ENCODE measurements at regions not wholly inside any gene's neighbourhood (a gene's known extent, or its start where the extent isn't known, plus 50 kb on each side); places are given as distances from the start of the nearest gene placed in this dataset.

DNA sequence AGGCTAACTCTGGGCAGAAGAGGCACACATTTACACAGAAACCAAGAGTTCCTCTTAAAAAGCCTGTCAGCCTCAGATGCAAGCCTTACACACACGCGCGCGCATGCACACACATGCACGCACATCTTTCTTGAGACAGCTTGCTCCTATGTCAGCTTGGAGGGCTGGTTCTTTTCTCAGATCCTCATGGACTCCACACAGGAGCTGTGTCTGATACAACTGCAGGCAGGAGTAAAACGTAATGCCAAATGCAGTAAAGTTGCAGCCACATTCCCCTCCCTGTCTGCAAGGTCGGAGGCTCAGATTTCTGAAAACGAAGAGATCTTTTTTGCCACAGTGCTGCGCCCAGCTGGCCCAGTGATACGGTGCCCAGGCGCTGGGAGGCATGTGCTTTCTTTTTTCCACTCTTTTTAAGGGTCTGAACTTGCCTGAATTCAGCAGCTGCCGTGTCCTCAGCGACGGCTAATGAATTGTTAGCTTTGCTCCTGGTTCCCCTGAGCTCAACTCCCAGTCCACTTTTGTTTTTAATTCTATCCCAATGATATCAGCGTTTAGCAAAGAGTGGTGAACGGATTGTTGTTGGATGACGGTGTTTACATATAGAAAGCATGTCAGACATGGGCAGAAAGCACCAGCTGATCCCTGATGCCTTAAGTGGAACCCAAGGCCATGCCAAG is 72.9 kb upstream of the FOXN3 start:
- Histone ChIP-seq H3K9me3 (ENCODE audit: insufficient read depth, low read length) (no peaks in the 10 kb centered on the region), H3K4me1 (ENCODE audit: low read length) (peaks cover 12% of the 10 kb centered on the region), H3K27ac (ENCODE audit: low read length) (no peak overlapping the region), H3K36me3 (replicated peaks; ENCODE audit: low read depth, low read length) (no peaks in the 10 kb centered on the region), H3K4me2 (ENCODE audit: low read length) (no peak overlapping the region), H4K20me1 (ENCODE audit: insufficient read depth, low read length) (no peaks in the 10 kb centered on the region), H3K9ac (ENCODE audit: low read length) (no peak overlapping the region), H3K27me3 (ENCODE audit: low read depth, low read length) (peaks cover 20% of the 10 kb centered on the region), H2AFZ (ENCODE audit: low read depth, low read length) (no peak overlapping the region), H3K4me3 (ENCODE audit: low read length) (no peak overlapping the region), H3K79me2 (ENCODE audit: low read length) (no peaks in the 10 kb centered on the region)
- no peak for TF ChIP-seq EZH2phosphoT487 (IDR thresholded peaks at IDR 0.05; ENCODE audit: low read depth)
- TF ChIP-seq, protein P1, sequence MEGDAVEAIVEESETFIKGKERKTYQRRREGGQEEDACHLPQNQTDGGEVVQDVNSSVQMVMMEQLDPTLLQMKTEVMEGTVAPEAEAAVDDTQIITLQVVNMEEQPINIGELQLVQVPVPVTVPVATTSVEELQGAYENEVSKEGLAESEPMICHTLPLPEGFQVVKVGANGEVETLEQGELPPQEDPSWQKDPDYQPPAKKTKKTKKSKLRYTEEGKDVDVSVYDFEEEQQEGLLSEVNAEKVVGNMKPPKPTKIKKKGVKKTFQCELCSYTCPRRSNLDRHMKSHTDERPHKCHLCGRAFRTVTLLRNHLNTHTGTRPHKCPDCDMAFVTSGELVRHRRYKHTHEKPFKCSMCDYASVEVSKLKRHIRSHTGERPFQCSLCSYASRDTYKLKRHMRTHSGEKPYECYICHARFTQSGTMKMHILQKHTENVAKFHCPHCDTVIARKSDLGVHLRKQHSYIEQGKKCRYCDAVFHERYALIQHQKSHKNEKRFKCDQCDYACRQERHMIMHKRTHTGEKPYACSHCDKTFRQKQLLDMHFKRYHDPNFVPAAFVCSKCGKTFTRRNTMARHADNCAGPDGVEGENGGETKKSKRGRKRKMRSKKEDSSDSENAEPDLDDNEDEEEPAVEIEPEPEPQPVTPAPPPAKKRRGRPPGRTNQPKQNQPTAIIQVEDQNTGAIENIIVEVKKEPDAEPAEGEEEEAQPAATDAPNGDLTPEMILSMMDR (IDR thresholded peaks at IDR 0.05; ENCODE audit: low read depth, low read length): no peak

DNA sequence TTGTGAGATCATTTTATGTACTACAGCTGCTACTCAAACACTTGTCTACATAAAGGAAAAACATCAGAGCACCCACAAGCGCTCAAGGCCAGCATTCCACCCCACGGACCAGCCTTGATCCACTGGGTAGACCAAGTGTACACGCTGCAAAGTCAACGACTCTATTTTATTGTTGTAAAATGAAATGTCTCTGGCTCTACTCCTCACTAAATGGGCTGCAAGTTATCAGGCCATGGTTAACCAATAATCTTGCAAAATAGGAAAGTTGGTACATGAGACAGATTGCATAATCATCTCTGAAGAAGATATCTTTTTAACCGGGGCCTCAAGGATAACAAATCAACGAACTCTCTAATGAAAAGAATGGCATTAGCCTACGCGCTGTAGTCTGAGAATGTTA is 69.9 kb upstream of the FOXN3 start:
- H3K4me3 ChIP-seq (ENCODE audit: low read length): no peak overlapping the region
- no peak overlapping the region for H2AFZ ChIP-seq (ENCODE audit: low read depth, low read length)
- H4K20me1 ChIP-seq (ENCODE audit: insufficient read depth, low read length): no peaks in the 10 kb centered on the region
- H3K9ac ChIP-seq (ENCODE audit: low read length): no peak overlapping the region
- H3K79me2 ChIP-seq (ENCODE audit: low read length): no peaks in the 10 kb centered on the region
- no peak overlapping the region for H3K4me2 ChIP-seq (ENCODE audit: low read length)
- H3K9me3 ChIP-seq (ENCODE audit: insufficient read depth, low read length): no peaks in the 10 kb centered on the region
- no peaks in the 10 kb centered on the region for H3K4me1 ChIP-seq (ENCODE audit: low read length)
- H3K27ac ChIP-seq (ENCODE audit: low read length): no peak overlapping the region
- no peaks in the 10 kb centered on the region for H3K27me3 ChIP-seq (ENCODE audit: low read depth, low read length)
- no peaks in the 10 kb centered on the region for H3K36me3 ChIP-seq (replicated peaks; ENCODE audit: low read depth, low read length)
- TF ChIP-seq, protein P1 (IDR thresholded peaks at IDR 0.05; ENCODE audit: low read depth, low read length): no peak
- no peak for TF ChIP-seq EZH2phosphoT487 (IDR thresholded peaks at IDR 0.05; ENCODE audit: low read depth)

GRCh38 chr14:89486505-89486904 is 69.5 kb upstream of the FOXN3 start:
- no peak overlapping the region for H3K4me2 ChIP-seq (ENCODE audit: low read length)
- H3K9ac ChIP-seq (ENCODE audit: low read length): no peak overlapping the region
- no peaks in the 10 kb centered on the region for H3K27me3 ChIP-seq (ENCODE audit: low read depth, low read length)
- H4K20me1 ChIP-seq (ENCODE audit: insufficient read depth, low read length): no peaks in the 10 kb centered on the region
- no peak overlapping the region for H3K27ac ChIP-seq (ENCODE audit: low read length)
- H3K4me3 ChIP-seq (ENCODE audit: low read length): no peak overlapping the region
- H3K79me2 ChIP-seq (ENCODE audit: low read length): no peaks in the 10 kb centered on the region
- H3K36me3 ChIP-seq (replicated peaks; ENCODE audit: low read depth, low read length): no peaks in the 10 kb centered on the region
- H3K4me1 ChIP-seq (ENCODE audit: low read length): no peaks in the 10 kb centered on the region
- no peak overlapping the region for H2AFZ ChIP-seq (ENCODE audit: low read depth, low read length)
- H3K9me3 ChIP-seq (ENCODE audit: insufficient read depth, low read length): no peaks in the 10 kb centered on the region
- TF ChIP-seq, protein P1 (IDR thresholded peaks at IDR 0.05; ENCODE audit: low read depth, low read length): no peak
- TF ChIP-seq EZH2phosphoT487 (IDR thresholded peaks at IDR 0.05; ENCODE audit: low read depth): no peak

DNA sequence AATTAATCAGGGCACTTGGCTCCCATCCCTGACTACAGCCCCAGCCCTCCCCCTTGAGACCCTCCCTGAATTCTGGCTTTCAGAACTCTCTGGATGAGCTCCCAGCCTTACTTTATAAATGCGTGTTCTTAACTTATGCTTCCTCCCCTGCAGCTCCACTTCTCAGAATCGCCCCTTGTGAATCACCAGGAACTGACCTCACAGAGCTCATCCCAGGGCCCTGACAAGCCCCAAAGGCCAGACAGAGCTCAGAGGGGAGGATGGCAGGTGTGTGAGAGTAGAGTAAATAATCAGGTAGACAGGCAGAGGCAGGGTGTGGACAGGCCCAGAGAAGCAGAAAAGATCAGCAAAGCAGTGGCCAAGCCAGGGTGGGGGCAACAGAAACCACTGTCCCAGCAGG is 68.2 kb upstream of the FOXN3 start:
- no peak for TF ChIP-seq EZH2phosphoT487 (IDR thresholded peaks at IDR 0.05; ENCODE audit: low read depth)
- TF ChIP-seq, protein P1 (IDR thresholded peaks at IDR 0.05; ENCODE audit: low read depth, low read length): no peak
- Histone ChIP-seq H3K36me3 (replicated peaks; ENCODE audit: low read depth, low read length) (no peaks in the 10 kb centered on the region), H3K79me2 (ENCODE audit: low read length) (no peaks in the 10 kb centered on the region), H2AFZ (ENCODE audit: low read depth, low read length) (no peak overlapping the region), H3K4me3 (ENCODE audit: low read length) (no peak overlapping the region), H3K4me2 (ENCODE audit: low read length) (no peak overlapping the region), H3K9me3 (ENCODE audit: insufficient read depth, low read length) (no peaks in the 10 kb centered on the region), H3K27ac (ENCODE audit: low read length) (no peak overlapping the region), H3K4me1 (ENCODE audit: low read length) (no peaks in the 10 kb centered on the region), H3K9ac (ENCODE audit: low read length) (no peak overlapping the region), H3K27me3 (ENCODE audit: low read depth, low read length) (no peaks in the 10 kb centered on the region), H4K20me1 (ENCODE audit: insufficient read depth, low read length) (no peaks in the 10 kb centered on the region)

Measured in OCI-LY3 (cell line).